ENCODE measurements at regions not wholly inside any gene's neighbourhood (a gene's known extent, or its start where the extent isn't known, plus 50 kb on each side); places are given as distances from the start of the nearest gene placed in this dataset.
"Not testable (repeated sequence)": the region's sequence is repeated elsewhere in the genome, so short reads cannot be mapped to it uniquely, and the experiment has no call there.

- H3K4me1 ChIP-seq (ENCODE audit: insufficient read depth, low read length); H4K20me1 ChIP-seq (ENCODE audit: insufficient read depth, low read length); in situ Hi-C loops (cut with HindIII; ENCODE audit: extremely low pct_ligation_motif_present, low pct_unique_long_range_greater_than_20kb); H3K79me2 ChIP-seq (ENCODE audit: insufficient read depth, low read length); intact Hi-C loops (cut with micrococcal nuclease; ENCODE audit: unreplicated experiment); FAIRE-seq; H3K36me3 ChIP-seq (replicated peaks in 1 of 2; ENCODE audit: control insufficient read depth in 1 of 2, insufficient read depth in 2 of 2, low read length in 2 of 2); H3K4me3 ChIP-seq (replicated peaks in 1 of 3; ENCODE audit: insufficient read depth in 1 of 3, low read depth in 2 of 3, low read length in 3 of 3); BruUV-seq (replicated peaks); H3K9ac ChIP-seq (ENCODE audit: insufficient read depth, low read depth, low read length); H3K27me3 ChIP-seq (ENCODE audit: control insufficient read depth in 1 of 2, insufficient read depth in 2 of 2, low read length in 2 of 2); H2AFZ ChIP-seq (ENCODE audit: low read length); H3K9me3 ChIP-seq (ENCODE audit: low read length); ATAC-seq; CTCF ChIA-PET (ENCODE audit: low intra/inter-chr PET ratio, low total read pairs); H3K4me2 ChIP-seq (ENCODE audit: low read depth, low read length); H3K27ac ChIP-seq (ENCODE audit: extremely low read length, insufficient read depth, low read length); POLR2A ChIA-PET; DNase-seq (ENCODE audit: low spot score): not testable (repeated sequence)
- 94% methylated on average over 8 of the region's 8 CpGs for WGBS (ENCODE audit: low lambda C conversion rate)
Measured at GRCh38 chr17:30718691-30719090, 105.8 kb downstream of the CRLF3 start.

- H3K4me2 ChIP-seq (ENCODE audit: low read depth, low read length); H3K36me3 ChIP-seq (replicated peaks in 1 of 2; ENCODE audit: control insufficient read depth in 1 of 2, insufficient read depth in 2 of 2, low read length in 2 of 2); H3K27ac ChIP-seq (ENCODE audit: extremely low read length, insufficient read depth, low read length); H3K79me2 ChIP-seq (ENCODE audit: insufficient read depth, low read length); H4K20me1 ChIP-seq (ENCODE audit: insufficient read depth, low read length); CTCF ChIA-PET (ENCODE audit: low intra/inter-chr PET ratio, low total read pairs); H2AFZ ChIP-seq (ENCODE audit: low read length); H3K9ac ChIP-seq (ENCODE audit: insufficient read depth, low read depth, low read length); H3K4me1 ChIP-seq (ENCODE audit: insufficient read depth, low read length); POLR2A ChIA-PET; ATAC-seq; H3K9me3 ChIP-seq (ENCODE audit: low read length); intact Hi-C loops (cut with micrococcal nuclease; ENCODE audit: unreplicated experiment); BruUV-seq (replicated peaks); H3K27me3 ChIP-seq (ENCODE audit: control insufficient read depth in 1 of 2, insufficient read depth in 2 of 2, low read length in 2 of 2); in situ Hi-C loops (cut with HindIII; ENCODE audit: extremely low pct_ligation_motif_present, low pct_unique_long_range_greater_than_20kb); DNase-seq (ENCODE audit: low spot score); FAIRE-seq; H3K4me3 ChIP-seq (replicated peaks in 1 of 3; ENCODE audit: insufficient read depth in 1 of 3, low read depth in 2 of 3, low read length in 3 of 3): not testable (repeated sequence)
- 82% methylated on average over 6 of the region's 6 CpGs for WGBS (ENCODE audit: low lambda C conversion rate)
Measured at GRCh38 chr17:30718099-30718447, 106.4 kb downstream of the CRLF3 start.

- Histone ChIP-seq H4K20me1 (ENCODE audit: insufficient read depth, low read length) (peaks cover 5% of the 10 kb centered on the region; the same call in 1 of the 2 replicates), H3K4me3 (replicated peaks in 1 of 3; ENCODE audit: insufficient read depth in 1 of 3, low read depth in 2 of 3, low read length in 3 of 3) (no peak overlapping the region), H2AFZ (ENCODE audit: low read length) (no peak overlapping the region), H3K27ac (ENCODE audit: extremely low read length, insufficient read depth, low read length) (no peak overlapping the region), H3K36me3 (replicated peaks in 1 of 2; ENCODE audit: control insufficient read depth in 1 of 2, insufficient read depth in 2 of 2, low read length in 2 of 2) (no peaks in the 10 kb centered on the region), H3K27me3 (ENCODE audit: control insufficient read depth in 1 of 2, insufficient read depth in 2 of 2, low read length in 2 of 2) (no peaks in the 10 kb centered on the region), H3K4me1 (ENCODE audit: insufficient read depth, low read length) (0 out of 2 replicates have a peak, but pooled peaks cover 4% of the 10 kb centered on the region), H3K9me3 (ENCODE audit: low read length) (no peaks in the 10 kb centered on the region), H3K4me2 (ENCODE audit: low read depth, low read length) (no peak overlapping the region), H3K9ac (ENCODE audit: insufficient read depth, low read depth, low read length) (no peak overlapping the region), H3K79me2 (ENCODE audit: insufficient read depth, low read length) (peaks cover 9% of the 10 kb centered on the region)
- FAIRE-seq, result no peak
- WGBS (ENCODE audit: low lambda C conversion rate), result 71% methylated on average over 8 of the region's 8 CpGs
- in situ Hi-C loops (cut with HindIII; ENCODE audit: extremely low pct_ligation_motif_present, low pct_unique_long_range_greater_than_20kb), result no loop called here
- BruUV-seq (replicated peaks), result no TSS peak
- ChIA-PET CTCF (ENCODE audit: low intra/inter-chr PET ratio, low total read pairs) (no interaction called here), POLR2A (no interaction called here)
- no peak for ATAC-seq
- DNase-seq (ENCODE audit: low spot score), result no peak
- intact Hi-C loops (cut with micrococcal nuclease; ENCODE audit: unreplicated experiment), result no loop called here
- peak; percentile 92 for TF ChIP-seq ZNF770 (CRISPR knock-in tag; IDR thresholded peaks at IDR 0.05)
- TF ChIP-seq RFX3 (CRISPR knock-in tag; IDR thresholded peaks at IDR 0.05), result no peak
Measured at GRCh38 chr17:30717291-30718098, 107.0 kb downstream of the CRLF3 start.
